ENCODE measurements at regions not wholly inside any gene's neighbourhood (a gene's known extent, or its start where the extent isn't known, plus 50 kb on each side); places are given as distances from the start of the nearest gene placed in this dataset.
"Not testable (repeated sequence)": the region's sequence is repeated elsewhere in the genome, so short reads cannot be mapped to it uniquely, and the experiment has no call there.

- FAIRE-seq = no peak
Observed at GRCh38 chr17:53017227-53017626, 805.5 kb upstream of the KIF2B start.

DNA sequence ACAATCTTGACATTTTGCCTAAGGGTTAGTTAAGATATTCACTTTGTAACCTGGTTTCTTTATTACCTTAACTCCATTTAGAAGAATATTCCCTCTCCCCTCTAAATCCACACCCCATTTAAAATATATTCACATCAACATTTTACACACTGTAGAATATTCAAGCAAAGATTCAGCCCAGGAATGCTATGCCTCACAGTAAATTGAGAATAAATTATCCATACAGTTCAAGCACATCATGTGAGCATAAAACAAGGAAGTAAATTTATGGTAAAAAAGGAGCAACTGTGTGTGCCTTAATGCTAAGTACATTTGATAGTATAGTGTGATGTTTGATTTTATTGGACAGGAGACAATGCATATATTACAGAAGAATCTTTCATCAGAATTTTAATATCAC lies 806.6 kb upstream of the KIF2B start:
- no peak for FAIRE-seq

GRCh38 chr17:53012364-53012763 lies 810.4 kb upstream of the KIF2B start:
- FAIRE-seq = no peak

DNA sequence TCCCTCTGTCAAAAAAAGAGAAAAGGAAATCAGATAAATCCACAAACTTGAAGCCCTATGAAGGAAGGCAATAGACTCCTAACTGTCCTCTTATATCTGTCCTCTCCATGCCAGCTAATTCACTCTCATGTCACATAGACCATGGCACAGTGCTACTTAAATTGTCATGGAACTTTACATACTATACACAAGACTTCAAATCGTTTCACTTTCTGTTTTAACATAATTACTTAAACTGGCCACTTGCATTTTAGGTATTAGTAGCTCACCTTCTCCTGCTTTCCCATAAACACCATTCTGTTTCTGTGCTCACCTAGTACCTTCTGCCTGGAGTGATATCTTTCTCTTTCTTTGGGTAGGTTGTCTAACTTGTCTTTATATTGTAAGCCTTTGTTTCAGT lies 816.7 kb upstream of the KIF2B start:
- no peak for FAIRE-seq

GRCh38 chr17:53004902-53005301 lies 817.8 kb upstream of the KIF2B start:
- FAIRE-seq = no peak

DNA sequence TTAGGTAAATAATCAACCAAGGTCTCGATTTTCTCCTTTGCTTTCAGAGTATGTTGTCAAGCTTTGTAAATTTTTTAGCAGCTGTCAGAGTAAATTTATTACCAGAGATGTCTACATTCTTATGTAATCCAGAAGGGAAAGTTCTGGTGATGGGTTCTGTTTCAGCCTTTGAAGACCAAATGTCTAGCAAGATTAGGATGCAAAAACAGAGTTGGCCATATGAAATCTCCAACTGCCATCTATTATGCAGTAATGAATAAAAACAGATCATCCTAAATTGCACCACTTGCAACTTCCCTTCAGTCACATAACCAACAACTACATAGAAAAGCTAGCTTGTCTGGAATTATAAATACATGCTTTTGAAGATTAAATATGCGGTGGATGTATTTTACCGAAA lies 826.8 kb upstream of the KIF2B start:
- FAIRE-seq = no peak

DNA sequence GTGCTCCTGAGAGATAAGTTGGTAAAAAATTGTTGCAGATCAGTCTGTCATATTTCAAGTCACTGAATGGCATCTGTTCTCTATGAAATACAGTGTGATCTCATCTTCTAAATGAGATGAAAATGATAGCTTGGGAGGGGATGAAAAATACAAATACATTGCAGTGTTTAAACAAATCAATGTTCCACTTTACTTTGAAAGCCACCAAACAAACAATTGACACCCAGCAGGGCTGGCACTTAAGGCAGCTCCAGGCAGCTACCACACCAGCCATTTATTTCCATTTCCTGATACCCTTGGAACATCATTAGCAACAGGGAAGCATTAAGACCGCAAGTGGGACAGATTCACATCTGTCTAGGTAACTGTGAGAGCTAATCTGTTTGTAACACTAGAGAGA lies 827.6 kb upstream of the KIF2B start:
- no peak for FAIRE-seq

- FAIRE-seq = peak; percentile 53
Observed at GRCh38 chr17:52986056-52986662, 827.6 kb upstream of the CA10 start.

DNA sequence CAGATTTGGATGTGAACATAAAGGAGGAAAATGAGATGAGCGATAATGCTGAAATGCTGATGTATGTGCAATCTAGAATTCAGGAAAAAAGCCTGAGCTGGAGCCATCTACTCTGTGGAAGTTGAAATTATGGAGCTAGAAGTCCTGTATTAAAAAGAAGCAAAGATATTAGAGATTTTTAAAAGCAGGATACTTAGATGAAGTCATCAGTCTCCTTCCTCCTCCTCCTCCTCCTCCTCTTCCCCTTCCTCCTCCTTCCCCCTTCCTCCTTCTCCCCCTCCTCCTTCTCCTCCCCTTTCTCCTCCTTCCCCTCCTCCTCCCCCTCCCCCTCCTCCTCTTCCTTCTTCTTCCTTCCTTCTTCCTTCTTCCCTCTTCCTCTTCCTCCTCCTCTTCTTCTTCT lies 823.8 kb upstream of the CA10 start:
- no peak for FAIRE-seq

- no peak for FAIRE-seq
Observed at GRCh38 chr17:52979921-52980320, 821.4 kb upstream of the CA10 start.

- FAIRE-seq = no peak
Observed at GRCh38 chr17:52965856-52966255, 807.3 kb upstream of the CA10 start.

DNA sequence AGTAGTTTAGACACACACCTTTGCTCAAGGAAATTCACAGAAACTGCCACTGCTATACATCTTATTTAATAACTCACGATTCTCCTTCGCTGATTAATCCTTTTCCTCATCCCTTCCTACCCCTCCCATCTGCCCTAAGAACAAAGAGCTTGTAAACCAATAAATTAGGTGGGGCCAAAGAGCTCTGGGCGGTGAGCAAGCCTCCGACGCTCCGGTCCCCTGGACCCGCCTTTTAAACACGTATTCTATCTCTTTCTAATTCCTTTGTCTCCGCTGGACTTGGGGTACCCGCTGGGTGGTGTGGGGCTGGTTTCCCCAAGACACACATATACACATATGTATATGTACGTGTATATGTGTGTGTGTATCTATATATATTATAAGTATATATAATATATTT lies 803.2 kb upstream of the CA10 start:
- FAIRE-seq = not testable (repeated sequence)

- FAIRE-seq = no peak
Observed at GRCh38 chr17:52957411-52957810, 798.9 kb upstream of the CA10 start.

- no peak for FAIRE-seq
Observed at GRCh38 chr17:52947418-52947817, 788.9 kb upstream of the CA10 start.

DNA sequence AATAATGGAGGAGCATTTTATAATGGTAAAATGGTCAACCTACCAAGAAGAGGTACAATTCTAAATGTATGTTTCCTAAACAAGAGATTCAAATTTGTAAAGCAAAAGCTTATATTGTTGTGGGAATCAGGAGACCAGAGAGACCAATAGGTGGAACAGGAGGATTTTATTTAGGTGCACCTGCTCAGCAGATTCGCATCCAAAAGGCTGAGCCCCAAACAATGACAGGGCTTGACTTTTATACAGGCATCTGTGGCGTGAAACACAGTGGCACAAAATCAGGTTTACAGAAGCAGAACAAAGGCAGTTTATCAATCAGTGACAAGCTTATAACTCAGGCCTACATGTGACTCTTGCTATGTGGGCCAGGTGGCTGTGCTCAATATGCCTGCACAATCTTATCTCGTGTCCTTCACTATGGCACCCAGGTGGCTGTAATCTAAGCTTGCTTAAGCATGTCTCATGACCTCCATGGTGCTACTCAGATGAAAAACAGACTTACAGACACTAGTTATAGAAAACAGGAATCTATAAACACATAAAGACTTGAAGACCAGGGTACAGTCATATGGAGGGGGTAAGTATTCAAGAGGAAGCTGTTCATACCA lies 780.2 kb upstream of the CA10 start:
- FAIRE-seq = no peak

DNA sequence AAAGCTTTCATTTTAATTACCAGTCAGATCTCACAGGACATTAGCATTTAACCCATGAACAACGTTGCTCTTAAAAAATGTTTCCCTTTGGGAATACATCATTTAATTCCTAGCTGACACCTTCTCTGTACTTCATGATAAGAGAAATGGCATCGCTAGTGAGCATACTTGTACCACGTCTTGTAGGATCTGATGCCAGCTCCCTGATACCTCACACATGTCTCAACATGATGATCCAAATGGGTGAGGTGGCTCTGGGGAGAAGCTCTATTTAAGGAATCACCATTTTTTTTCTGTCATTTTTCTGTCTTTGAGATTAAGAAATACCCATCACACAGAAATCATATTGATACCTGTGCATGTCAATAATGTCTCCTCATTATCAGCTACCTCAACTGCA lies 772.1 kb upstream of the CA10 start:
- FAIRE-seq = no peak

DNA sequence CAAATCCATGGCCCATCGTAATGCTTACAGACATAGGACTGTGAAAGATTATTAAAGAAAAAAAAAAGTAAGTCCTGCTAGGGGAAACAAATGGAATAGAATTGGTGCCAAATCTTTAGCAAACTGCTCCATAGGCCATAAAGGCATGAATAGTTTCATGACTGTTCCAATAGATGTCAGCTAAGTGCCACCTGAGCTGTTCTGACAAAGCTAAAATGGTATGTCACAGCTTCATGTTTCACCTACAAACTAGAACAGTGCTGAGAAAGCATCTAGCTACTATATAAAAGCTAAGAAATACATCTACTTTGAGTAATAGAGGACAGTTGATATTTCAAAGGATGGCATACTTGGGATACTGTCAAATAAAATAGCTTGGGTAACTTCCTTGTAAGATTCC lies 771.6 kb upstream of the CA10 start:
- no peak for FAIRE-seq

- FAIRE-seq = no peak
Observed at GRCh38 chr17:52923658-52924057, 765.1 kb upstream of the CA10 start.

GRCh38 chr17:52899235-52899634 lies 740.7 kb upstream of the CA10 start:
- FAIRE-seq = no peak

- FAIRE-seq = no peak
Observed at GRCh38 chr17:52895272-52895671, 736.8 kb upstream of the CA10 start.

DNA sequence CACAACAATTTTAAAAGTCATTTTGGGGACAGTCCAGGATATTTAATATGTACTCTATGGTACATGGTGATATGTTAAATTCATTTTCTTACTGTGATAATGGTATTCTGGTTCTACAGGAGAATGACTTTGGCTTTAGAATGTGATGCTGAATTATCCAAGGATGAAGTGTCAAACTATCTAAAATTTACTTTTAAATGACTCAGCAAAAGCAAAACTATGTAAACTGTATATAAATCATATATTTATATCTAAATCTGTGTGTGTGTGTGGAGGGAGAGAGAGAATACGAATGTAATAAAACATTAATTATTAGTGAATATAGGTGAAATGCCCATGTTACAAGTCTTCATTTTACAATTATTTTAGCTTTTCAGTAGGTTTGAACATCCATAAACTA lies 733.8 kb upstream of the CA10 start:
- FAIRE-seq = no peak

- FAIRE-seq = no peak
Observed at GRCh38 chr17:52885882-52886281, 727.4 kb upstream of the CA10 start.

GRCh38 chr17:52883907-52884491 lies 725.5 kb upstream of the CA10 start:
- FAIRE-seq = not testable (repeated sequence)

- FAIRE-seq = not testable (repeated sequence)
Observed at GRCh38 chr17:52846767-52847166, 688.3 kb upstream of the CA10 start.

- FAIRE-seq = no peak
Observed at GRCh38 chr17:52841971-52842370, 683.5 kb upstream of the CA10 start.
